Psoas muscle (tissue), 7 donors: ENCODE measurements at regions not wholly inside any gene's neighbourhood (a gene's known extent, or its start where the extent isn't known, plus 50 kb on each side); places are given as distances from the start of the nearest gene placed in this dataset.

ENCODE experiments used
- ATAC-seq, 4 donors: fragments of 200-7000 bp; cut with Tn5 transposase; one replicate each; pipeline ENCODE4 v1.9.1; 2020; ENCODE audit warnings: moderate library complexity in 3 of 4, mild to moderate bottlenecking in 2 of 4
- DNase-seq, 2 donors: peaks; one replicate each; pipeline ENCODE4 v3.0.0-alpha.2; 2020
- H3K27ac ChIP-seq: fragments of 200-600 bp; one replicate; pipeline ENCODE4 v1.8.0; 2022
- H3K27me3 ChIP-seq, 3 donors: fragments of 200-600 bp in 1 of 3; one replicate each; pipeline versions ENCODE4 v1.6.1 to v1.8.0; 2013 to 2022; ENCODE audit warnings: low read length in 2 of 3, mild to moderate bottlenecking in 2 of 3, moderate library complexity in 1 of 3; ENCODE audit not compliant: insufficient read depth in 3 of 3
- H3K36me3 ChIP-seq, 2 donors: fragments of 200-600 bp in 1 of 2; one replicate each; pipeline versions ENCODE4 v1.6.1 to v1.8.0; 2013 to 2022; ENCODE audit warnings: low read depth in 1 of 2, mild to moderate bottlenecking in 1 of 2, moderate library complexity in 1 of 2; ENCODE audit not compliant: insufficient read depth in 1 of 2
- H3K4me1 ChIP-seq: fragments of 200-600 bp; one replicate; pipeline ENCODE4 v1.8.0; 2022
- H3K4me3 ChIP-seq: fragments of 200-600 bp; one replicate; pipeline ENCODE4 v1.8.0; 2022; ENCODE audit warnings: mild to moderate bottlenecking
- H3K9me3 ChIP-seq: fragments of 200-600 bp; one replicate; pipeline ENCODE4 v1.8.0; 2022
- WGBS, 3 donors: extraction: QIAGEN DNeasy Blood & Tissue Kit; methylation state at CpG; one replicate each; pipeline versions ENCODE4 v1.1.6 to v1.1.7; 2013; 5-methylcytosine and 5-hydroxymethylcytosine counted together
- intact Hi-C, 2 donors: fragments of 100-400 bp; cut with DNase I; formaldehyde crosslinking; loops; one replicate each; pipeline versions ENCODE4 v1.11.0 to v1.14.2; 2022
- TF ChIP-seq, protein P1 (sequence below): fragments of 200-600 bp; IDR thresholded peaks from one replicate; pipeline ENCODE4 v1.8.0; 2022; ENCODE audit warnings: antibody characterized with exemption
- donor health status: healthy with polysubstance abuse.
- donor health status: DM: no; HTN: no; CAD: no; lungs with moderate emphysema.
- donor health status: Bipolar disorder and iron deficiency.
- donor health status: healthy.
- donor health status: DM: yes; HTN: yes; CAD: no.
- donor health status: DM: no; HTN: no; CAD: no.
- donor health status: DM: yes; HTN: yes; CAD: no.

DNA sequence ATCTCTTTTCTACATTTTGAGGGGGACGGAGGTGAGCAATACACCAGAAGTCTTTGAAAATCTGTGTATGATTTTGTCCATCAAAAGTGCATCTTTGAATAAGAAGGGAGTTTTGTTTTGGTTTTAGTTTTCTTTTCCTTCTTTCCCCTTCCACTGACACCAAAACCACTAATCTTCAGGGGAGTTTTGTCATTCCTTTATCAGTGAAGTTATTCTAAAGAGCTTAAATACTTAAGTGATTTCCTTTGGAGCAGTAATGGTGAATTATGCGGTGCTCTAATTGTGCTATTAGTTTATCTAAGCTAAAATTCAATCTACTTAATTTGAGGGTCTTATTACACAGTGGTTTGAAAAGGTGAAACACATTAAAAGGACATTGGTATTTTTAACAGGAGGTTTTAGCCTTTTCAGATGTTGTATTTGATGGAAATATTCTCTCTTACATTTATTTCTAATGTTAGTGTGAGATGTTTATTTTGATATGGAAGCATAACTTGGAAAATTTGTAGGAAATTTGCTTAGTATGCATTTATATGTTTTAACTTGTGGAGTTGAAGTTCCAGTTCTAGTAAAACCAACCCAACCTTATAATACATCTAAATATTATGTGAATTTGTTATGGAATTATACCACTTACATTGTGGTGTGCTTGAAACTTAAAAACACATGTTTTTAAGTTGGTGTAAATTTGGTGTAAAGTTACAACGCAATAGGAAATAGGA lies 124.9 kb downstream of the PCDH7 start:
- WGBS, 3 donors = 93 to 96% (median 93%) methylated on average over 3 of the region's 3 CpGs
- no peak overlapping the region for H3K4me3 ChIP-seq
- no peaks in the 10 kb centered on the region for H3K36me3 ChIP-seq
- ATAC-seq (no peak), DNase-seq (no peak)
- no peaks in the 10 kb centered on the region for H3K9me3 ChIP-seq
- intact Hi-C loops = no loop called here
- no peak overlapping the region for H3K27ac ChIP-seq
- H3K27me3 ChIP-seq = no peaks in the 10 kb centered on the region
- no peaks in the 10 kb centered on the region for H3K4me1 ChIP-seq
- TF ChIP-seq, protein P1, sequence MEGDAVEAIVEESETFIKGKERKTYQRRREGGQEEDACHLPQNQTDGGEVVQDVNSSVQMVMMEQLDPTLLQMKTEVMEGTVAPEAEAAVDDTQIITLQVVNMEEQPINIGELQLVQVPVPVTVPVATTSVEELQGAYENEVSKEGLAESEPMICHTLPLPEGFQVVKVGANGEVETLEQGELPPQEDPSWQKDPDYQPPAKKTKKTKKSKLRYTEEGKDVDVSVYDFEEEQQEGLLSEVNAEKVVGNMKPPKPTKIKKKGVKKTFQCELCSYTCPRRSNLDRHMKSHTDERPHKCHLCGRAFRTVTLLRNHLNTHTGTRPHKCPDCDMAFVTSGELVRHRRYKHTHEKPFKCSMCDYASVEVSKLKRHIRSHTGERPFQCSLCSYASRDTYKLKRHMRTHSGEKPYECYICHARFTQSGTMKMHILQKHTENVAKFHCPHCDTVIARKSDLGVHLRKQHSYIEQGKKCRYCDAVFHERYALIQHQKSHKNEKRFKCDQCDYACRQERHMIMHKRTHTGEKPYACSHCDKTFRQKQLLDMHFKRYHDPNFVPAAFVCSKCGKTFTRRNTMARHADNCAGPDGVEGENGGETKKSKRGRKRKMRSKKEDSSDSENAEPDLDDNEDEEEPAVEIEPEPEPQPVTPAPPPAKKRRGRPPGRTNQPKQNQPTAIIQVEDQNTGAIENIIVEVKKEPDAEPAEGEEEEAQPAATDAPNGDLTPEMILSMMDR = no peak

DNA sequence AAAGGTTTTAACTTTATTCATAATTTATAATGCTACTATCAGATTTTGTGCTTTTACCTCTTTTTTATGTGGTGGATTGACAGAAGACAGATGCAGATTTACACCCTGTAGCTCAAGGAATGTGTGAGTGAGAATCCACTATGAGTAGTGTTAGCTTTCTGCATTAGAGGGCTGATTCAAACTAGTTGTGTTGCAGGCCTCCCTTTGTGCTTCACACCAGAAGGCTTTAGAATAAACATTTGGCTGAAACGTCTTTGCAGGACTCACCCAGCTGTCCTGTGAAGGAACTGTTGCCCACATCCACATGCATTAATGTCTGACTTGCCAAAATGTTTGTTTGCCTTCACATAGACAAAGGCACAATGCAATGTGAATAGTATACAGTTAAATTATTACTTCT lies 127.0 kb downstream of the PCDH7 start:
- intact Hi-C loops = no loop called here
- no peak for ATAC-seq

DNA sequence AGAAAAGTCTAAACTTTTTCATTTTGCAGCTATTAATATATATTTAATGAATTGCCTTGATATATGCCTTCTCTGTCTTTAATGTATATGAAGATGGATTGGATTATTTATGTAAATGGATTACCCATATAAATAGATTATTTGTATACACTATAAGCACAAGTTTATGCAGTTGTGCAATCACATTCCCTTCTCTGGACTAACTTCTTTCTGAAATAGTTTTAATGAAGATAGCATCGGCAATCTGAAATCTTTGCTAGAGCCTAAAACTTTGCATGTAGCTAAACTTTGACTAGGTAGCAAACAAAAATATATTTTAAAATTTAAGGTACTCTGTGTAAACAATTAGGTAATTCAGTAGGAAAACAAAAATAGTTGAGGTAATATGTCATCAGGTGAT lies 127.8 kb downstream of the PCDH7 start:
- no peaks in the 10 kb centered on the region for H3K36me3 ChIP-seq
- H3K27ac ChIP-seq = no peak overlapping the region
- H3K27me3 ChIP-seq = no peaks in the 10 kb centered on the region
- WGBS, 3 donors = 93 to 98% (median 94%) methylated on average over 1 of the region's 1 CpG
- ATAC-seq (no peak), DNase-seq (no peak)
- H3K4me3 ChIP-seq = no peak overlapping the region
- TF ChIP-seq, protein P1 = no peak
- H3K9me3 ChIP-seq = no peaks in the 10 kb centered on the region
- intact Hi-C loops = no loop called here
- H3K4me1 ChIP-seq = no peaks in the 10 kb centered on the region

More for the DNA sequence above, 127.0 kb downstream of the PCDH7 start:
- no peaks in the 10 kb centered on the region for H3K27me3 ChIP-seq
- TF ChIP-seq, protein P1 = no peak
- no peaks in the 10 kb centered on the region for H3K9me3 ChIP-seq
- no peak overlapping the region for H3K4me3 ChIP-seq
- H3K4me1 ChIP-seq = no peaks in the 10 kb centered on the region
- H3K36me3 ChIP-seq = no peaks in the 10 kb centered on the region
- 9 to 17% (median 10%) methylated on average over 1 of the region's 1 CpG for WGBS, 3 donors
- DNase-seq = no peak
- no peak overlapping the region for H3K27ac ChIP-seq

DNA sequence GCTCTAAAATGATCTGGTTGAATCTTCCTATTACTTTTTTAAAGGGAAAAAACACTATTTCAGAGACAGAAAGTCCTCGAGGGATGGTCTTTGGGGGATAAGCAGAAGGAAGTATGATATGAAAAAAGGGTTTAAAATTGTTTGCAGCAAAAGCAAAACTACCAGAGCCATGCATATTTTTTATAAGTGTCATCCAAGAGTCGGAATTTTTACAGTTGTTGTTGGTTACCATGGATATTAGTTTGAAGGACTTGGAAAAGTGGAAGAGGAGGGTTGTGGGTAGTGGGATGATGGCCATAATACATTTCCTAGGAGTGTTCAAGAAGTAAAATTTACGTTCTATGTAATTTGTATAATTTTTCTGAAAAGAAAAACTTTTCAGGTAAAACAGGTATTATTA lies 134.4 kb downstream of the PCDH7 start:
- no peak for ATAC-seq
- Histone ChIP-seq H3K36me3 (no peaks in the 10 kb centered on the region), H3K4me1 (no peaks in the 10 kb centered on the region), H3K27ac (no peak overlapping the region), H3K27me3 (no peaks in the 10 kb centered on the region), H3K9me3 (no peaks in the 10 kb centered on the region), H3K4me3 (no peak overlapping the region)
- TF ChIP-seq, protein P1 = no peak
- DNase-seq = no peak
- intact Hi-C loops = no loop called here
- WGBS, 3 donors = 42 to 52% (median 51%) methylated on average over 3 of the region's 3 CpGs

DNA sequence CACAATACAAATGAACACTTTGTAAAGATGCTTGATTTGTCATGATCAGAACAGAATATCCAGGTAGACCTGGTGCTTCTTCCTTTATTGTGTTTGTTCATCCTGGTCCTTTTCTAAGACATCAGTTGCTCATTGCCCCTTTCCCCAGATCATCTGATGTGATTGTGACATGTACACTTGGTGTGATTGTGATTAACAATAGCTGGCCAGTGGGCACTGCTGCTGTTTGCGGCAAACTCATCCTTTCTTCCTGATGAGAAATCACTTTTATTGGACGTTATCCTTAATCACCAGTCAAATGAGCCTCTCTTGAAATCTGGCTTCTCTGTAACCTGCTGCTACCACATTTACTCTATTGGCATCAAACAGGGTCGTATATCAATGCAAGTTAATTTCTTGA lies 135.1 kb downstream of the PCDH7 start:
- DNase-seq (no peak), ATAC-seq (no peak)
- Histone ChIP-seq H3K4me1 (no peaks in the 10 kb centered on the region), H3K27me3 (no peaks in the 10 kb centered on the region), H3K27ac (no peak overlapping the region), H3K4me3 (no peak overlapping the region), H3K36me3 (no peaks in the 10 kb centered on the region), H3K9me3 (no peaks in the 10 kb centered on the region)
- intact Hi-C loops = no loop called here
- 84 to 88% (median 84%) methylated on average over 3 of the region's 3 CpGs for WGBS, 3 donors
- TF ChIP-seq, protein P1 = no peak
